ENCODE measurements at regions not wholly inside any gene's neighbourhood (a gene's known extent, or its start where the extent isn't known, plus 50 kb on each side); places are given as distances from the start of the nearest gene placed in this dataset.
"Not testable (repeated sequence)": the region's sequence is repeated elsewhere in the genome, so short reads cannot be mapped to it uniquely, and the experiment has no call there.

- DNase-seq (ENCODE audit: low read depth) = no peak
These were observed 324.0 kb upstream of the POT1 start for GRCh38 chr7:125253452-125254190.

- DNase-seq (ENCODE audit: low read depth) = no peak
These were observed 318.0 kb upstream of the POT1 start for GRCh38 chr7:125247514-125248098.

GRCh38 chr7:125246706-125247105 is 317.1 kb upstream of the POT1 start:
- no peak for DNase-seq (ENCODE audit: low read depth)

- DNase-seq (ENCODE audit: low read depth) = no peak
These were observed 311.9 kb upstream of the POT1 start for GRCh38 chr7:125241548-125241947.

GRCh38 chr7:125222596-125222995 is 293.0 kb upstream of the POT1 start:
- no peak for DNase-seq (ENCODE audit: low read depth)

- DNase-seq (ENCODE audit: low read depth) = no peak
These were observed 288.5 kb upstream of the POT1 start for GRCh38 chr7:125218076-125218475.

- no peak for DNase-seq (ENCODE audit: low read depth)
These were observed 271.4 kb upstream of the POT1 start for GRCh38 chr7:125201002-125201401.

- DNase-seq (ENCODE audit: low read depth) = no peak
These were observed 268.2 kb upstream of the POT1 start for GRCh38 chr7:125197731-125198393.

- DNase-seq (ENCODE audit: low read depth) = no peak
These were observed 265.5 kb upstream of the POT1 start for GRCh38 chr7:125195156-125195555.

GRCh38 chr7:125193263-125193662 is 263.6 kb upstream of the POT1 start:
- DNase-seq (ENCODE audit: low read depth) = no peak

- no peak for DNase-seq (ENCODE audit: low read depth)
These were observed 255.2 kb upstream of the POT1 start for GRCh38 chr7:125184801-125185200.

- not testable (repeated sequence) for DNase-seq (ENCODE audit: low read depth)
These were observed 252.1 kb upstream of the POT1 start for GRCh38 chr7:125181569-125182267.

- DNase-seq (ENCODE audit: low read depth) = no peak
These were observed 243.9 kb upstream of the POT1 start for GRCh38 chr7:125173571-125173970.

GRCh38 chr7:125169088-125169487 is 239.5 kb upstream of the POT1 start:
- DNase-seq (ENCODE audit: low read depth) = no peak

- DNase-seq (ENCODE audit: low read depth) = no peak
These were observed 225.3 kb upstream of the POT1 start for GRCh38 chr7:125154930-125155329.

GRCh38 chr7:125149151-125149550 is 219.5 kb upstream of the POT1 start:
- DNase-seq (ENCODE audit: low read depth) = no peak

- no peak for DNase-seq (ENCODE audit: low read depth)
These were observed 217.4 kb upstream of the POT1 start for GRCh38 chr7:125147047-125147446.

- DNase-seq (ENCODE audit: low read depth) = no peak
These were observed 207.3 kb upstream of the POT1 start for GRCh38 chr7:125136755-125137532.

GRCh38 chr7:125136341-125136740 is 206.7 kb upstream of the POT1 start:
- no peak for DNase-seq (ENCODE audit: low read depth)

GRCh38 chr7:125130173-125130572 is 200.5 kb upstream of the POT1 start:
- no peak for DNase-seq (ENCODE audit: low read depth)

GRCh38 chr7:125127304-125127703 is 197.7 kb upstream of the POT1 start:
- DNase-seq (ENCODE audit: low read depth) = no peak

- no peak for DNase-seq (ENCODE audit: low read depth)
These were observed 196.8 kb upstream of the POT1 start for GRCh38 chr7:125126376-125126775.

Measured in CMK (cell line).